ENCODE measurements at regions not wholly inside any gene's neighbourhood (a gene's known extent, or its start where the extent isn't known, plus 50 kb on each side); places are given as distances from the start of the nearest gene placed in this dataset.
"Not testable (repeated sequence)": the region's sequence is repeated elsewhere in the genome, so short reads cannot be mapped to it uniquely, and the experiment has no call there.

- Mint-ChIP-seq H3K27me3 (no peaks in the 10 kb centered on the region), H3K9me3 (peaks cover 5% of the 10 kb centered on the region), H3K36me3 (ENCODE audit: low read depth) (no peaks in the 10 kb centered on the region), H3K27ac (no peak overlapping the region), H3K4me3 (no peak overlapping the region), H3K4me1 (no peaks in the 10 kb centered on the region)
- no peak for ATAC-seq (replicated peaks)
Measured at GRCh38 chr20:12072954-12073264, 155.2 kb downstream of the BTBD3 start.

GRCh38 chr20:12074111-12074655, 156.5 kb downstream of the BTBD3 start:
- Mint-ChIP-seq H3K27me3 (no peaks in the 10 kb centered on the region), H3K27ac (no peak overlapping the region), H3K4me3 (no peak overlapping the region)

GRCh38 chr20:12076200-12076599, 158.5 kb downstream of the BTBD3 start:
- no peaks in the 10 kb centered on the region for H3K4me1 Mint-ChIP-seq
- no peak overlapping the region for H3K4me3 Mint-ChIP-seq
- H3K27ac Mint-ChIP-seq, result no peak overlapping the region
- no peak for ATAC-seq (replicated peaks)
- no peaks in the 10 kb centered on the region for H3K36me3 Mint-ChIP-seq (ENCODE audit: low read depth)
- no peaks in the 10 kb centered on the region for H3K27me3 Mint-ChIP-seq
- peaks cover 16% of the 10 kb centered on the region for H3K9me3 Mint-ChIP-seq

More at GRCh38 chr20:12074111-12074655, 156.5 kb downstream of the BTBD3 start:
- Mint-ChIP-seq H3K36me3 (ENCODE audit: low read depth) (no peaks in the 10 kb centered on the region), H3K9me3 (peaks cover 7% of the 10 kb centered on the region), H3K4me1 (no peaks in the 10 kb centered on the region)
- ATAC-seq (replicated peaks), result no peak

DNA sequence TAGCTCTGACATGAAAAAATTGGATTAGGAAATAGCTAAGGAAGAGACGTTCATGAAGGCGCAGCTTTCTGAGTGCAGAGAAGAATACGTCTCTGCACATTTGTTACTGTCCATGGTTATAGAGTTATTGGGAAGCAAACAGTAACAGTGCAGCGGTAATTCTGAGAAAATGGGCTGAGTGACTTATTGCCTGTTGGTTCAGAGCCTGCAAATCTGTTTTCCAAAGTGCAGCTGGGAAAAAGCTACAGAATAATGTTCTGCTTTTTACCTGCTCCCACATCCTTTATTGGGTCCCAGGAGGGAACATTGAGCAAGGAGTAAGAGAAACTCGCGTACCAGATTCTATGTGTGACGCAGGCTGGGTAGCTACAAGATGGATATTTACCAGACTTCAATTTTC, 160.2 kb downstream of the BTBD3 start:
- Mint-ChIP-seq H3K9me3 (peaks cover 19% of the 10 kb centered on the region), H3K36me3 (ENCODE audit: low read depth) (no peaks in the 10 kb centered on the region), H3K4me1 (no peaks in the 10 kb centered on the region), H3K27me3 (no peaks in the 10 kb centered on the region), H3K4me3 (no peak overlapping the region), H3K27ac (no peak overlapping the region)
- no peak for ATAC-seq (replicated peaks)

- Mint-ChIP-seq H3K27me3 (no peaks in the 10 kb centered on the region), H3K4me1 (no peaks in the 10 kb centered on the region), H3K4me3 (no peak overlapping the region), H3K27ac (no peak overlapping the region), H3K9me3 (peaks cover 19% of the 10 kb centered on the region), H3K36me3 (ENCODE audit: low read depth) (no peaks in the 10 kb centered on the region)
- no peak for ATAC-seq (replicated peaks)
Measured at GRCh38 chr20:12079490-12079889, 161.8 kb downstream of the BTBD3 start.

DNA sequence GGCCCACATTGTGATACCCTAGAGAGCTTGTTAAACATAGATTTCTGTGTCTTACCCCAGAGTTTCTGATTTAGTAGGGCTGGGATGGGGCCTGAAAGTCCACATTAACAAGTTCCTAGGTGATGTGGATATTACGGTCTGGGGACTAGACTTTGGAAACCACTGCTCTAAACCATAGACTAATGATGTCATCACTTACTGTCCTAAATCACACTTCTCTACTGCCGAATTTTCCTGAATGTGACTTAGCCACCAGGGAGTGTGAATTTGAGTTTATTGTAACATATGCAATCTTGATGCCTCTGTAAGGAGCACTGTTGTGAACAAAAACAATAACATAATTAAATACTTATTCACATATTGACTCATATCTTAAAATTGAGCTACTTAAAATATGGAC, 165.6 kb downstream of the BTBD3 start:
- Mint-ChIP-seq H3K4me1 (no peaks in the 10 kb centered on the region), H3K27ac (no peak overlapping the region), H3K4me3 (no peak overlapping the region), H3K27me3 (no peaks in the 10 kb centered on the region), H3K36me3 (ENCODE audit: low read depth) (no peaks in the 10 kb centered on the region), H3K9me3 (peaks cover 15% of the 10 kb centered on the region)
- ATAC-seq (replicated peaks), result no peak

GRCh38 chr20:12084482-12084881, 166.8 kb downstream of the BTBD3 start:
- H3K27me3 Mint-ChIP-seq, result no peaks in the 10 kb centered on the region
- no peaks in the 10 kb centered on the region for H3K36me3 Mint-ChIP-seq (ENCODE audit: low read depth)
- no peaks in the 10 kb centered on the region for H3K4me1 Mint-ChIP-seq
- no peak for ATAC-seq (replicated peaks)
- no peak overlapping the region for H3K4me3 Mint-ChIP-seq
- H3K27ac Mint-ChIP-seq, result no peak overlapping the region
- peaks cover 16% of the 10 kb centered on the region for H3K9me3 Mint-ChIP-seq

DNA sequence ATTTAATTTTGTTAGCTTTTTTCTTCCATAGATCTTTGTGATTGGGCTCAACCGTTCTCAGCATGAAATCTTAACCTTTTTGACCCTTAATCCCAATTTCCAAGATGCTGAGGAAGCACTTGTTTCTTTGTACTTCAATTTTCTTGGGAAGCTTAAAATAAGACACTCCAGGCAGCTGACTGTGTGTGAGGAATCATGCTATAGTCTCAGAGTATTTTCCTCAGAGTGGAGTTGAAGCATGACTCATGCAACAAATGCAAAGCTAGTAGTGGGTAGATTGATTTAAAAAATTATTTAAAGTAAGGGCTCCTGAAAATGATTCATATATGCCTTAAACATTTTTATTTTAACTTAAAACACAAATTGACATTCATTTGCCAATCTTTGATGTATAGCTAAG, 168.7 kb downstream of the BTBD3 start:
- H3K4me1 Mint-ChIP-seq, result no peaks in the 10 kb centered on the region
- peaks cover 7% of the 10 kb centered on the region for H3K9me3 Mint-ChIP-seq
- no peaks in the 10 kb centered on the region for H3K36me3 Mint-ChIP-seq (ENCODE audit: low read depth)
- no peak overlapping the region for H3K4me3 Mint-ChIP-seq
- no peaks in the 10 kb centered on the region for H3K27me3 Mint-ChIP-seq
- ATAC-seq (replicated peaks), result no peak
- H3K27ac Mint-ChIP-seq, result no peak overlapping the region

- no peaks in the 10 kb centered on the region for H3K36me3 Mint-ChIP-seq (ENCODE audit: low read depth)
Measured at GRCh38 chr20:12090920-12091319, 173.2 kb downstream of the BTBD3 start.

DNA sequence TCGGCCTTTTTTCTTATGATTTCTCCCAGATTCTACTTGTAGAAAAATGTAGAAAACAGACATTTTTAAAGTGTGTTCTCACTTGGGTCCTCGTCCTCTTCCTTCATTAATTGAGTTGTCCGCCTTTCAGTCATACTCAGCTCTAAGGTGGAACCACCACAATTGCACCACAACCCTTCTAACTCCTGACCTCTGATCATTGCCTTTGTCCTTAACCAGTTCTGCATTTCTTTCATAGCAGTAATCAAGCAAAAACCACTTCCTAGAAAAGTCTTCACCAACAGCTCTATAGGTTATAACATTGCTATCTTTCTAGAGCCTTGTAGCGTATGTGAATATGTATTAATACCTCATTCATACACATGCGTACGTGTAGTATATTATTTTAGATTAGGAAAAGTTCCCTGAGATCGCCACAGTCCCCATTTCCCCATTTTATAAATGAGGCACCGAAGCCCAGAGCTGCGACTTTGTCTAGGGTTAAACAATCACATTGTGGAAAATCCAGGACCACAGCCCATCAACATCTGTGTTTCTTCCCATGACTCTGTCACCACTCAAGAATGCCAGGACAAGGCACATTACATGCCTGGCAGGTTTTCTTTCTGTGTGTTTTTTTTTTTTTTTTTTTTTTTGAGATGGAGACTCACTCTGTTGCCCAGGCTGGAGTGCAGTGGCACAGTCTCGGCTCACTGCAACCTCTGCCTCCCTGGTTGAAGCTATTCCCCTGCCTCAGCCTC, 175.5 kb downstream of the BTBD3 start:
- Mint-ChIP-seq H3K4me3 (no peak overlapping the region), H3K27ac (no peak overlapping the region), H3K4me1 (no peaks in the 10 kb centered on the region), H3K36me3 (ENCODE audit: low read depth) (no peaks in the 10 kb centered on the region), H3K9me3 (peaks cover 6% of the 10 kb centered on the region), H3K27me3 (no peaks in the 10 kb centered on the region)
- no peak for ATAC-seq (replicated peaks)

More at GRCh38 chr20:12090920-12091319, 173.2 kb downstream of the BTBD3 start:
- H3K4me1 Mint-ChIP-seq, result no peaks in the 10 kb centered on the region
- no peak for ATAC-seq (replicated peaks)
- no peak overlapping the region for H3K4me3 Mint-ChIP-seq
- no peaks in the 10 kb centered on the region for H3K27me3 Mint-ChIP-seq
- no peak overlapping the region for H3K27ac Mint-ChIP-seq
- peaks cover 6% of the 10 kb centered on the region for H3K9me3 Mint-ChIP-seq

DNA sequence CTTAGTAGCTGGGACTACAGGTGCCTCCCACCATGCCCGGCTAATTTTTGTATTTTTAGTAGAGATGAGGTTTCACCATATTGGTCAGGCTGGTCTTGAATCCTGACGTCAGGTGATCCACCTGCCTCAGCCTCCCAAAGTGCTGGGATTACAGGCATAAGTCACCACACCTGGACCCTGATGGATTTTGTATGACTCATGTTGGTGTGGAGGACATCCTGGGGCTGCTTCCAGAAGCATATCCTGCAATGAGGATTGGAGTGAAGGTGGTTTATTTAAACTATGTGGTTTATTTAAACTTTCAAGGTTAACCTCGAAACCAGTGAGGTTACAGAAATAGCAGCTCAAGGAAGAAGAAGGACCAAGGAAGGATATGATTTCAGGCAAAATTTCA, 176.1 kb downstream of the BTBD3 start:
- H3K27me3 Mint-ChIP-seq; H3K9me3 Mint-ChIP-seq; H3K36me3 Mint-ChIP-seq (ENCODE audit: low read depth); H3K4me3 Mint-ChIP-seq; H3K4me1 Mint-ChIP-seq; ATAC-seq (replicated peaks); H3K27ac Mint-ChIP-seq: not testable (repeated sequence)

GRCh38 chr20:12095180-12095920, 177.7 kb downstream of the BTBD3 start:
- ATAC-seq (replicated peaks), result no peak
- no peaks in the 10 kb centered on the region for H3K36me3 Mint-ChIP-seq (ENCODE audit: low read depth)
- peaks cover 5% of the 10 kb centered on the region for H3K9me3 Mint-ChIP-seq
- H3K4me1 Mint-ChIP-seq, result no peaks in the 10 kb centered on the region
- H3K27me3 Mint-ChIP-seq, result no peaks in the 10 kb centered on the region
- no peak overlapping the region for H3K27ac Mint-ChIP-seq
- no peak overlapping the region for H3K4me3 Mint-ChIP-seq

DNA sequence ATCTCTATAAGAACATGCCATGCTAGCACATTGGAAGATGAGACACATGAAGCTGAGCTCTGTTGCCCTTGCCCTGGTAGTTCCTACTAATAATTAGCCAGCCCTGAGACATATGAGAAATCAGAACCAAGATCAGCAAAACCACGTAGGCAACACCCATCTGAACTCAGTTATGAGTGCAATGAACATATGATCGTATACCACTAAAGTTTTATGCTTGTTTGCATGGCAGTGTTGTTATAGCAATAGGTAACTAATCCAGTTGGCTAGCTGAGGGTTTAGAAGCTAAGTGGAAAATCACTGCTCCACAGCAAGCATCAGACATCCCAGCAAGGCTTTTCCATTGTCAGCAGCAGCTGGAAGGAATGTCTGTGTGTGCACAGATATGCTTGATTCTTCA, 180.7 kb downstream of the BTBD3 start:
- Mint-ChIP-seq H3K4me1 (no peaks in the 10 kb centered on the region), H3K27ac (no peak overlapping the region), H3K27me3 (no peaks in the 10 kb centered on the region), H3K9me3 (peaks cover 11% of the 10 kb centered on the region), H3K36me3 (ENCODE audit: low read depth) (no peaks in the 10 kb centered on the region), H3K4me3 (no peak overlapping the region)
- no peak for ATAC-seq (replicated peaks)

- Mint-ChIP-seq H3K27me3 (no peaks in the 10 kb centered on the region), H3K4me3 (no peak overlapping the region)
- ATAC-seq (replicated peaks), result no peak
Measured at GRCh38 chr20:12108846-12109245, 191.2 kb downstream of the BTBD3 start.

GRCh38 chr20:12110274-12110673, 192.6 kb downstream of the BTBD3 start:
- Mint-ChIP-seq H3K4me3 (no peak overlapping the region), H3K27ac (no peak overlapping the region), H3K4me1 (no peaks in the 10 kb centered on the region), H3K9me3 (peaks cover 7% of the 10 kb centered on the region), H3K27me3 (no peaks in the 10 kb centered on the region), H3K36me3 (ENCODE audit: low read depth) (no peaks in the 10 kb centered on the region)
- ATAC-seq (replicated peaks), result no peak

More at GRCh38 chr20:12108846-12109245, 191.2 kb downstream of the BTBD3 start:
- no peaks in the 10 kb centered on the region for H3K36me3 Mint-ChIP-seq (ENCODE audit: low read depth)
- H3K9me3 Mint-ChIP-seq, result peaks cover 11% of the 10 kb centered on the region
- no peak overlapping the region for H3K27ac Mint-ChIP-seq
- no peaks in the 10 kb centered on the region for H3K4me1 Mint-ChIP-seq

Measured in activated T-helper 17 cell treated with anti-CD3 and anti-CD28 coated beads, Interleukin-2, amount 50 U/mL, for 72 hours (primary cell).